ENCODE measurements at regions not wholly inside any gene's neighbourhood (a gene's known extent, or its start where the extent isn't known, plus 50 kb on each side); places are given as distances from the start of the nearest gene placed in this dataset.
A peak's percentile ranks its signal among the peaks of the same experiment; 100 is the strongest.

DNA sequence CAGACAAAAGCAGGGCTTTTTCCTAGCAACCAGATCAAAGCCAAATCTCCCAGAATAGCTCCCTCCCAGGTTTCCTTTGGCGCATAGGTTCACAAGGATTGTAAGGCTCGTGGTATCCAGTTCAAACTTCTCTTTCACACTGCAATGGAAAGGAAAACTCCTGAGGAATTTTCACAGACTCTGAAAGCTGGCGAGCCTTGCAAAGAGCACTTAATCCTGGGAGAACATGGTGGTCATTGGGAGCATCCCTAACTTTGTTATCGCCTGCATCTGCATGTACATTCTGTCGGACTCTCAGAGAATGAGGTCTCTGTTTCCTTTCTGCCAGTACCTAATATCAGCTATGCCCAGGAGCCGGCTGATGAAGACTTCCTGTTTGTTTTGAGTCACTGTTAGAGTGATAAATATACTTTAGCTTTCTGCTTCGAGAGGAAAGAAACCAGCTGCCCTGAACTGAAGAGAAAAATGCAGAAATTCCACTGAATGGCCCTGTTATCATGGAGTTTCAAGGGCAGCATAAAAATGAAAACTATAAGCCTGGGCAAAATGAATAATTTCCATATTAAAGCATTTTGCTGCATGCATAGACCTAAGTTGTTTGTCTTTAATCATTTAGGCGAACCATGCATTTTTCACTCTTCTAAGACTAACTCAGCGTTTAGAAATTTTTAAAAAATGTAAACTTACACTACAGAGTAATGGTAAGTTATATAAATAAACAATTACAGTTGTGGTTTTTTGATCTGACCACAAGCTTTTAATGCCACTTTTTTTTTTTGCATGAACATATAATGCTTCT lies 76.4 kb upstream of the ZEB2 start:
- Mint-ChIP-seq H3K27ac (no peak overlapping the region), H3K27me3 (no peaks in the 10 kb centered on the region), H3K4me1 (peaks cover 16% of the 10 kb centered on the region), H3K36me3 (no peaks in the 10 kb centered on the region), H3K4me3 (peak overlapping the region; percentile 62), H3K9me3 (no peaks in the 10 kb centered on the region)
- DNase-seq (ENCODE audit: low spot score in 2 of 2) (no peak), ATAC-seq (ENCODE audit: low read depth) (peak; percentile 70)

GRCh38 chr2:144595686-144596072 lies 75.8 kb upstream of the ZEB2 start:
- DNase-seq (ENCODE audit: low spot score in 2 of 2): no peak
- Mint-ChIP-seq H3K36me3 (no peaks in the 10 kb centered on the region), H3K27ac (no peak overlapping the region), H3K27me3 (no peaks in the 10 kb centered on the region), H3K4me1 (peaks cover 16% of the 10 kb centered on the region), H3K4me3 (peak overlapping the region; percentile 62), H3K9me3 (no peaks in the 10 kb centered on the region)
- ATAC-seq (ENCODE audit: low read depth): peak; percentile 70

DNA sequence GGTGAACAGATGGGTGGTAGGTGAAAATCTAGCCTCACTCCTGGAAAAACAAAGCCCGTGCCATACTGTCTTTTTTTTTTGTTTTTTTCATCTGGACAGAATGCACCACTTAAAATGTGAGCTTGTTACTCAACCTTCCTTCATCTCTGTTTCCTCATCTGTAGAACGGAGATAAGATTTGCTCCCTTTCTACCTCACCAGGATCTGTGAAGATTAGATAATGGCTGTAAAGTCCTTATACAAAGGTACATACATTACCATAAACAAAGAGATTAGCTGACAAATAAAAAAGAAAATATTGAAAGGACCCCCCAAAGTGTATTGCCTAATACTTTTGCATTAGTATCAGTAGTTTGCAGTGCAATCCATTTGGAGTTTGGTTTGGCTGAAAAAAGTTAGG lies 75.4 kb upstream of the ZEB2 start:
- no peaks in the 10 kb centered on the region for H3K27me3 Mint-ChIP-seq
- H3K36me3 Mint-ChIP-seq: no peaks in the 10 kb centered on the region
- no peaks in the 10 kb centered on the region for H3K9me3 Mint-ChIP-seq
- peaks cover 16% of the 10 kb centered on the region for H3K4me1 Mint-ChIP-seq
- H3K27ac Mint-ChIP-seq: no peak overlapping the region
- no peak overlapping the region for H3K4me3 Mint-ChIP-seq
- DNase-seq (ENCODE audit: low spot score in 2 of 2) (no peak), ATAC-seq (ENCODE audit: low read depth) (no peak)

DNA sequence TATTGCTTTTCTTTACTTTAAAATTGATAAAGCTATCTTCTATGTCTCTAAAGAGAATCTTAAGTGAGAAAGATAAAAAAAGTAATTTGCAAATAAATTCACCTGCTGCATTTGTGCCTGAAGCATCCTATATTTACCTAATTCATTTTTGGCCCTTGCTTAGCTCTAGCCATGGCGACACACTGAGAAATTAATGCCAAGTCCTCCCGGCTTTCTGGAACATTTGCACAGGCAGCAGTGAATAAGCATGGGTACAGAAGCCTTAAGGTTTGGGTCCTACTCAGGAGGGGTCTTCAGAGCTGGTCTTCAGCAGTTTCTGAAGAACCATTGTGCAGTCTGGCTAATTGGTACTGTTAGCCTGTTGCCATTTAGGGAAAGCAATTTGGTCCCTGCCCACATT lies 73.9 kb upstream of the ZEB2 start:
- H3K36me3 Mint-ChIP-seq: no peaks in the 10 kb centered on the region
- no peak for ATAC-seq (ENCODE audit: low read depth)

GRCh38 chr2:144592500-144593256 lies 72.8 kb upstream of the ZEB2 start:
- peak; percentile 51 for ATAC-seq (ENCODE audit: low read depth)
- Mint-ChIP-seq H3K27me3 (peaks cover under 1% of the 10 kb centered on the region), H3K27ac (no peak overlapping the region), H3K9me3 (no peaks in the 10 kb centered on the region), H3K4me1 (peaks cover 16% of the 10 kb centered on the region), H3K36me3 (no peaks in the 10 kb centered on the region), H3K4me3 (no peak overlapping the region)
- no peak for DNase-seq (ENCODE audit: low spot score in 2 of 2)

More for the DNA sequence above, 73.9 kb upstream of the ZEB2 start:
- no peak overlapping the region for H3K27ac Mint-ChIP-seq
- no peaks in the 10 kb centered on the region for H3K9me3 Mint-ChIP-seq
- peaks cover 16% of the 10 kb centered on the region for H3K4me1 Mint-ChIP-seq
- no peak for DNase-seq (ENCODE audit: low spot score in 2 of 2)
- no peaks in the 10 kb centered on the region for H3K27me3 Mint-ChIP-seq
- no peak overlapping the region for H3K4me3 Mint-ChIP-seq

GRCh38 chr2:144587306-144587705 lies 67.4 kb upstream of the ZEB2 start:
- no peak for ATAC-seq (ENCODE audit: low read depth)
- H3K36me3 Mint-ChIP-seq: peaks cover 1% of the 10 kb centered on the region
- peaks cover 11% of the 10 kb centered on the region for H3K4me1 Mint-ChIP-seq
- peaks cover 3% of the 10 kb centered on the region for H3K27me3 Mint-ChIP-seq
- H3K9me3 Mint-ChIP-seq: peaks cover 2% of the 10 kb centered on the region
- H3K4me3 Mint-ChIP-seq: no peak overlapping the region
- no peak for DNase-seq (ENCODE audit: low spot score in 2 of 2)
- no peak overlapping the region for H3K27ac Mint-ChIP-seq

- Mint-ChIP-seq H3K4me1 (peaks cover 5% of the 10 kb centered on the region), H3K27ac (no peak overlapping the region), H3K27me3 (peaks cover 3% of the 10 kb centered on the region), H3K4me3 (no peak overlapping the region), H3K9me3 (peaks cover 2% of the 10 kb centered on the region), H3K36me3 (peaks cover 1% of the 10 kb centered on the region)
- no peak for DNase-seq (ENCODE audit: low spot score in 2 of 2)
- ATAC-seq (ENCODE audit: low read depth): no peak
Measured at GRCh38 chr2:144586476-144586875, 66.6 kb upstream of the ZEB2 start.

DNA sequence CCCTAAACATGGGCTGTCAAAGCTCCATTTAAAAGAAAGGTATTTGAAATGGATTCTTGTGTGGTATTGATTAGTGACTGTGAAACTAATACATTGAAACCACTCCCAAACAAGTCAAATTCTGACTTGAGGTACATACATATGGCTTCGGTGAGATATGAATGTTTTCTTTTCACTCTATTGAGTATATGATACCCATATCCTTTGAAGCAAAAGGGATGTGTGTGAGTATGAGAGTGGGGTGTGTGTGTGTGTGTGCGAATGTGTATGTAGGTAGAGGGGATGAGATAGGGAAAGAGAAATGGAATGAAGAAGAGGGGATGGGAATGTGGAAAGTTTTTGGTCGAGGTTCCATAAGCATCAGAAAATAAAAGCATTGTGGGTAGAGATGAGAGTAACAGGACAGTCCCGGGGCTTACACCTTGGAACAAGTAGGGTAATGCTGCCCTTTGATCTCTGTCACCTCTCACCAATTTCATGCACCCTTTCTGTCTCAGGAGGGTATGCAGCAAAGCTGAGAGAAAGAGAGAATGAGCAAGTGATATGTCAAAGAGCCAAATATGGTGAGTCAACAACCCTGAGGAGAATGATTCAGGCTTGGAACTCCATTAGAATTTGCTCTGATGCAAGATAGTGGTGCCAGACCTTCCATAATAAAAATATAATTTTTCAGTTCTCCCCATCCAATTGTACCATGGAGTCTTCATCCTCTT lies 64.0 kb upstream of the ZEB2 start:
- peaks cover 2% of the 10 kb centered on the region for H3K9me3 Mint-ChIP-seq
- peaks cover 1% of the 10 kb centered on the region for H3K36me3 Mint-ChIP-seq
- H3K4me1 Mint-ChIP-seq: peaks cover 5% of the 10 kb centered on the region
- H3K27me3 Mint-ChIP-seq: peaks cover 3% of the 10 kb centered on the region
- DNase-seq (ENCODE audit: low spot score in 2 of 2): no peak
- no peak overlapping the region for H3K4me3 Mint-ChIP-seq
- no peak overlapping the region for H3K27ac Mint-ChIP-seq
- ATAC-seq (ENCODE audit: low read depth): no peak

DNA sequence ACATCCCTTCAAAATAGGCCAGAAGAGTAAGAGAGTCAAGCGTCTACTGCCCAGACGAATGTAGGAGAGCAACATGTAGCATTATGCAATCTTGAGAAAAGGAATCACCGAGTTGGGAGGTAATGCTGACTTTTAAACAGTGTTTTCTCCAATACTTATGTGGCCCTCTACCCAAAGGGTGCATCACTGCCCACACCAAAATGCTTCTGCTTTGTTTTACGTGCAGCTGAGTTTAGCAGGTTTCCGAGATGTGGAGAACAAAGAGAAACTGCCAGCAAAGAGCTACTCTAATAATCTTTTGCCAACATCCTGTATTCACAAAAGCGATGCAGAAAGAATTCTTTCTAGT lies 63.4 kb upstream of the ZEB2 start:
- Mint-ChIP-seq H3K4me1 (peaks cover 5% of the 10 kb centered on the region), H3K4me3 (no peak overlapping the region), H3K27me3 (peaks cover 3% of the 10 kb centered on the region), H3K36me3 (peaks cover 1% of the 10 kb centered on the region), H3K9me3 (peaks cover 2% of the 10 kb centered on the region), H3K27ac (no peak overlapping the region)
- ATAC-seq (ENCODE audit: low read depth): no peak
- no peak for DNase-seq (ENCODE audit: low spot score in 2 of 2)

DNA sequence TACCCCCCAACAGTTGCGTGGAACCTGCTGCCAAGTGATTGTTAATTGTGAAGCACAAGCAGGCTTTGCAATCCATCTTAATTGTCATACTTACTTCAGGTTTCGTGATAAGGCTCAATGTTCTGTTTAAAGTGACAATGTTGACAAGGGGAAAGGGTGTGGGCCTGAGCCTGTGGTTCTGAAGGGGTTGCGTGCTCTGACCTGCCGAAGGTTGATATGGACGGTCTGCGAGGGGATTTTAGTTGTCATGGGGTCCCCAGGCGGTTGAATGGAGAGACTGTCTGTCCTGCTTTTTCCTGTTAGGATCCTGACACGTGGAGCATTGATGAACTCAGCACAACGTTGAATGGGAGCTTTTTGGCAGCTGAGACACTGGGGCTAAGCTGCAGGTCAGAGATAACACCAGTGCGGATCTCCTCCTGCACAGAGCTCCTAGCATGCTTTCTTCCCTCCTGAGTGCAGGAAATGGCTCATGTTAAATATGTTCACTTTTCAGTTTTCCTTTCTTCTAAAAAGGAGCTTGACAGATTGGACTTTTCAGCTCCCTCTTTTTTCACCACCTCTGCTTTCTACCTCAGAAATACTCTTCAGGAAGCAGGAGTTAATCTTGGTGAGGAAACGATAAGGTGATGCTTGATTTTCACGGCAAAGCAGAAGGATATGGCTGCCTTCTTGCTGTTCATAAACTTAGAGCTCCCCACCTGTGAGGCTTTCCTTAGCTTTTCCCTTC lies 62.9 kb upstream of the ZEB2 start:
- no peak for ATAC-seq (ENCODE audit: low read depth)
- no peak for DNase-seq (ENCODE audit: low spot score in 2 of 2)
- peaks cover 2% of the 10 kb centered on the region for H3K9me3 Mint-ChIP-seq
- no peak overlapping the region for H3K27ac Mint-ChIP-seq
- peaks cover 3% of the 10 kb centered on the region for H3K27me3 Mint-ChIP-seq
- peaks cover 5% of the 10 kb centered on the region for H3K4me1 Mint-ChIP-seq
- peaks cover 1% of the 10 kb centered on the region for H3K36me3 Mint-ChIP-seq
- no peak overlapping the region for H3K4me3 Mint-ChIP-seq

DNA sequence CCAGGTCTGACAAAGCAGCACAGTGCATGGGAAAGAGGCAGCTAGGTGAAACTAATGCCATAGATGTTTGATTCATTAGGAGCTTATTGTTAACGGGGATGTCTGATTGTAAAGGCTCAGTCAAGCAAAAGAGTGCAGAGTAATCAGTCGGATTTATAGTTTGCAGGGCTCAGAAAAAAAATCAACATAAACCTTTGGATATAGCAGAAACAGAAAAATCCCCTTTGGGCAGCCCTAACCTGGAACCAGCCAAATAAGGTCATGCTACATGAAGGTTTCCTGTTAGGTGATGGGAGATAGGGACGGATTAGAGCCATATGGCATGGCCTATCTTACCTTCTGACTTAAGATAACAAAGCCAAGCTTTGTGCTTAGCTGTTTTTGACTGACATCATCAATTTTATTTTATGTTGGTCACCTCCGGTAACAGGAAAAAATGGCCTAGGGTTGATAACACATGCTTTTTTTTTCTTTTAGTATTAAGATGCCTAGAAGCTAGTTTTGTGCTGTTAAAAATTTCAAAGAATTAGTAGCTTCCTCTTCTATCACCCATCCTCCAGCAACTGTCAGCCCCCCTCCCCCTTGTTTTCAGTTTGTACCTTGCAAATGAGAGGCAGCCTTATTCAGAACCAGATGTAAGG lies 60.7 kb upstream of the ZEB2 start:
- no peak for ATAC-seq (ENCODE audit: low read depth)

DNA sequence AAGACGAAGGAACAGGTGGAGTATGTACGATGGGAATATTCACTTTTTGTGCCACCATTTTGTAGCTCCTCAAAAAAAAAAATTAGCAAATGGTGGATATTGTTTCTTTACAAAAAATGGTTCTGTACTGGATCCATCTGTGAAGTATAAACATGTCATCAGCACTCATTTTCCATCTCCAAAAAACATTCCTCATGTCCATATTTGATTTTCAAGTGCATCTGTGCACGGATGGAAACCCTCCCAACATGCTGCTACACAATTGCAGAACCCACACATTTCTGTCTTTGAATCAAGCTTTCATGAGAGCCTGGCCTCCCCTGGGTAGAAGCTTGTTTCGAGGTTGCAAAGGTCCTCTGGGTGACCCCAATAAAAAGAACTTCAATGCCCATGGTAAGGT lies 59.6 kb upstream of the ZEB2 start:
- ATAC-seq (ENCODE audit: low read depth) (no peak), DNase-seq (ENCODE audit: low spot score in 2 of 2) (no peak)
- H3K27ac Mint-ChIP-seq: no peak overlapping the region
- peaks cover 2% of the 10 kb centered on the region for H3K27me3 Mint-ChIP-seq
- H3K36me3 Mint-ChIP-seq: no peaks in the 10 kb centered on the region
- peaks cover 5% of the 10 kb centered on the region for H3K4me1 Mint-ChIP-seq
- no peaks in the 10 kb centered on the region for H3K9me3 Mint-ChIP-seq
- no peak overlapping the region for H3K4me3 Mint-ChIP-seq

More for the DNA sequence above, 60.7 kb upstream of the ZEB2 start:
- Mint-ChIP-seq H3K4me1 (peaks cover 5% of the 10 kb centered on the region), H3K4me3 (no peak overlapping the region), H3K9me3 (peaks cover 2% of the 10 kb centered on the region), H3K27me3 (peaks cover 2% of the 10 kb centered on the region), H3K36me3 (peaks cover 1% of the 10 kb centered on the region), H3K27ac (no peak overlapping the region)
- DNase-seq (ENCODE audit: low spot score in 2 of 2): no peak

DNA sequence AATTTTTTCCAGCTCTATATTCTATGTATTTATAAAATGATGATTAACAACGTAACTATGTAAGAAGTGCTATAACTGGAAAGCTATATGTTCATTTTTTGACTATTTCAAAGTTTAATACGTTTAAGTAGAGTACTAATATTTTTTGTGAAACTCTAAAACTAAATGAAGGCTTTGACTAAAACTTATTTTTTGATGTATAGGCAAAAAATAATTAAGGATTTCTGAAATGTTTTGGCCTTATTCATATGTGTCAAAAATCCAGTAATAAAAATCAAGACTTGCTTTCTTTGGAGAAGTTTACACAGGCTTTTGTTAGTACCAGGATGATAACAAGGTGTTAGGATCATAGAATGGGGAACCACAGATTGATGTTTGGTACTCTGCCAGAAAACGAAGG lies 58.2 kb upstream of the ZEB2 start:
- no peak for DNase-seq (ENCODE audit: low spot score in 2 of 2)
- no peaks in the 10 kb centered on the region for H3K9me3 Mint-ChIP-seq
- no peak overlapping the region for H3K27ac Mint-ChIP-seq
- no peak for ATAC-seq (ENCODE audit: low read depth)
- no peak overlapping the region for H3K4me3 Mint-ChIP-seq
- H3K27me3 Mint-ChIP-seq: no peaks in the 10 kb centered on the region
- H3K4me1 Mint-ChIP-seq: peaks cover 2% of the 10 kb centered on the region
- H3K36me3 Mint-ChIP-seq: no peaks in the 10 kb centered on the region

Measured in memory B cell (primary cell).